IMR-90 (cell line): ENCODE measurements at regions not wholly inside any gene's neighbourhood (a gene's known extent, or its start where the extent isn't known, plus 50 kb on each side); places are given as distances from the start of the nearest gene placed in this dataset.

Experiments used
- ATAC-seq: fragments of 200-7000 bp; cut with Tn5 transposase; 2 replicates; pipeline ENCODE4 v1.9.1; 2020; ENCODE audit warnings: low read depth, mild to moderate bottlenecking, moderate library complexity
- BruUV-seq: library from RNA; stranded (reverse); fragments of 400-500 nt; replicated peaks from 2 replicates; lab custom pipeline; 2021; lab: Mats Ljungman, UMichigan
- CTCF ChIA-PET: fragments of 300-600 bp; formaldehyde crosslinking; extraction: SDS; loops from one replicate; lab custom pipeline; 2021; ENCODE audit warnings: antibody characterized with exemption; lab: Yijun Ruan, JAX
- POLR2A ChIA-PET: fragments of 300-600 bp; sonication (Branson Sonifier 250); formaldehyde crosslinking; loops from one replicate; lab custom pipeline; 2022; ENCODE audit warnings: antibody characterized with exemption; ENCODE audit not compliant: unreplicated experiment; lab: Charles Lee
- DNase-seq: peaks from one replicate; pipeline ENCODE4 v3.0.0; 2013
- H2AFZ ChIP-seq: replicated peaks from 2 replicates; pipeline ENCODE3; 2013; ENCODE audit warnings: low read length, mild to moderate bottlenecking; ENCODE audit not compliant: poor library complexity
- H2AK5ac ChIP-seq: 2 replicates; pipeline ENCODE4 v1.6.1; 2013; ENCODE audit warnings: low read depth, low read length, inconsistent platforms
- H2AK9ac ChIP-seq: replicated peaks from 2 replicates; pipeline ENCODE3; 2013; ENCODE audit warnings: mild to moderate bottlenecking, low read depth, low read length, moderate library complexity; ENCODE audit not compliant: poor library complexity
- H2BK120ac ChIP-seq: 2 replicates; pipeline ENCODE4 v1.6.1; 2013; ENCODE audit warnings: low read depth, low read length, inconsistent platforms
- H2BK15ac ChIP-seq: 3 replicates; pipeline ENCODE4 v1.6.1; 2013; ENCODE audit warnings: low read depth, low read length, inconsistent platforms
- H2BK20ac ChIP-seq: 2 replicates; pipeline ENCODE4 v1.6.1; 2013; ENCODE audit warnings: low read depth, mild to moderate bottlenecking, inconsistent platforms, low read length, moderate library complexity
- H2BK5ac ChIP-seq: 2 replicates; pipeline ENCODE4 v1.6.1; 2013; ENCODE audit warnings: mild to moderate bottlenecking, low read depth, low read length, inconsistent platforms; ENCODE audit not compliant: poor library complexity, severe bottlenecking
- H3K14ac ChIP-seq: replicated peaks from 2 replicates; pipeline ENCODE4 v1.6.1; 2013; ENCODE audit warnings: low read depth, low read length, inconsistent platforms
- H3K18ac ChIP-seq: 2 replicates; pipeline ENCODE4 v1.6.1; 2013; ENCODE audit warnings: low read depth, low read length, control low read depth
- H3K23ac ChIP-seq: 2 replicates; pipeline ENCODE4 v1.6.1; 2013; ENCODE audit warnings: low read depth, low read length, inconsistent platforms
- H3K27ac ChIP-seq: 2 replicates; pipeline ENCODE4 v1.5.1; 2013; ENCODE audit warnings: mild to moderate bottlenecking, control low read depth, low read length; ENCODE audit not compliant: insufficient read depth
- H3K27me3 ChIP-seq: 2 replicates; pipeline ENCODE4 v1.6.1; 2013; ENCODE audit warnings: low read length; ENCODE audit not compliant: control insufficient read depth, insufficient read depth
- H3K36me3 ChIP-seq: 2 replicates; pipeline ENCODE4 v1.6.1; 2013; ENCODE audit warnings: low read length, mixed read lengths; ENCODE audit not compliant: control insufficient read depth, insufficient read depth
- H3K4ac ChIP-seq: 2 replicates; pipeline ENCODE4 v1.6.1; 2013; ENCODE audit warnings: low read depth, low read length, inconsistent platforms
- H3K4me1 ChIP-seq: 2 replicates; pipeline ENCODE4 v1.6.1; 2013; ENCODE audit warnings: low read length, mixed read lengths; ENCODE audit not compliant: control insufficient read depth, insufficient read depth
- H3K4me2 ChIP-seq: 2 replicates; pipeline ENCODE4 v1.6.1; 2013; ENCODE audit warnings: low read depth, mild to moderate bottlenecking, control low read depth, low read length, moderate library complexity
- H3K4me3 ChIP-seq: 2 replicates; pipeline ENCODE4 v1.5.1; 2013; ENCODE audit warnings: low read depth, mild to moderate bottlenecking, control low read depth, low read length, moderate library complexity; ENCODE audit not compliant: insufficient read depth
- H3K56ac ChIP-seq: 2 replicates; pipeline ENCODE4 v1.6.1; 2013; ENCODE audit warnings: low read length, inconsistent platforms; ENCODE audit not compliant: insufficient read depth; ENCODE audit errors: extremely low read depth
- H3K79me1 ChIP-seq, 2 experiments: 2 replicates each; pipeline ENCODE4 v1.6.1; 2013; ENCODE audit warnings: low read length in 2 of 2, inconsistent platforms in 1 of 2, low read depth in 1 of 2
- H3K9ac ChIP-seq: 2 replicates; pipeline ENCODE4 v1.6.1; 2013; ENCODE audit warnings: low read depth, low read length, control low read depth
- H3K9me1 ChIP-seq: 2 replicates; pipeline ENCODE4 v1.6.1; 2013; ENCODE audit warnings: low read length, inconsistent platforms; ENCODE audit not compliant: insufficient read depth
- H3K9me3 ChIP-seq: 2 replicates; pipeline ENCODE4 v1.6.1; 2013; ENCODE audit warnings: low read length; ENCODE audit not compliant: control insufficient read depth, insufficient read depth
- H4K20me1 ChIP-seq: 2 replicates; pipeline ENCODE4 v1.6.1; 2013; ENCODE audit warnings: low read length, inconsistent platforms; ENCODE audit not compliant: insufficient read depth
- H4K5ac ChIP-seq: 2 replicates; pipeline ENCODE4 v1.6.1; 2013; ENCODE audit warnings: mild to moderate bottlenecking, low read depth, low read length, control low read depth
- H4K8ac ChIP-seq, 2 experiments: 2 replicates each; pipeline ENCODE4 v1.6.1; 2013; ENCODE audit warnings: low read depth in 2 of 2, low read length in 2 of 2, control low read depth in 1 of 2, inconsistent platforms in 1 of 2
- H4K91ac ChIP-seq: 2 replicates; pipeline ENCODE4 v1.6.1; 2013; ENCODE audit warnings: low read depth, low read length, inconsistent platforms; ENCODE audit not compliant: insufficient read depth
- BHLHE40 ChIP-seq: fragments of 150-350 bp; IDR thresholded peaks from 2 replicates; pipeline ENCODE4 v1.6.1; 2016; ENCODE audit warnings: mild to moderate bottlenecking, low read depth, low read length
- CEBPB ChIP-seq: IDR thresholded peaks from 2 replicates; pipeline ENCODE4 v1.6.1; 2012; ENCODE audit warnings: low read depth, low read length, improper control_type of control experiment
- CHD1 ChIP-seq: IDR thresholded peaks from 2 replicates; pipeline ENCODE4 v1.6.1; 2012; ENCODE audit warnings: low read depth, low read length, improper control_type of control experiment
- CTCF ChIP-seq: conservative IDR thresholded peaks from 2 replicates; pipeline ENCODE4 v1.5.1; 2012; ENCODE audit warnings: mild to moderate bottlenecking, low read depth, low read length, improper control_type of control experiment
- FOS ChIP-seq: fragments of 150-350 bp; IDR thresholded peaks from 2 replicates; pipeline ENCODE4 v1.6.1; 2016; ENCODE audit warnings: low read depth, low read length
- MAFK ChIP-seq: IDR thresholded peaks from 2 replicates; pipeline ENCODE4 v1.6.1; 2012; ENCODE audit warnings: low read depth, low read length, improper control_type of control experiment
- MAZ ChIP-seq: IDR thresholded peaks from 2 replicates; pipeline ENCODE4 v1.6.1; 2012; ENCODE audit warnings: low read depth, mild to moderate bottlenecking, low read length, improper control_type of control experiment, moderate library complexity, borderline replicate concordance
- MXI1 ChIP-seq: IDR thresholded peaks from 2 replicates; pipeline ENCODE4 v1.6.1; 2012; ENCODE audit warnings: low read depth, mild to moderate bottlenecking, low read length, moderate library complexity, borderline replicate concordance
- NFE2L2 ChIP-seq: fragments of 150-350 bp; IDR thresholded peaks from 2 replicates; pipeline ENCODE4 v1.6.1; 2016; ENCODE audit warnings: low read depth, mild to moderate bottlenecking, low read length
- POLR2A ChIP-seq: IDR thresholded peaks from 2 replicates; pipeline ENCODE4 v1.6.1; 2012; ENCODE audit warnings: mild to moderate bottlenecking, low read depth, low read length
- RAD21 ChIP-seq: IDR thresholded peaks from 2 replicates; pipeline ENCODE4 v1.6.1; 2012; ENCODE audit warnings: low read length, improper control_type of control experiment
- RCOR1 ChIP-seq: IDR thresholded peaks from 2 replicates; pipeline ENCODE4 v1.6.1; 2012; ENCODE audit warnings: mild to moderate bottlenecking, low read length, improper control_type of control experiment; ENCODE audit not compliant: insufficient replicate concordance
- WGBS, 2 experiments: methylation state at CpG; one replicate each; pipeline versions ENCODE4 v1.1.5 to v1.1.7; 2013; ENCODE audit warnings: missing lambda C conversion rate in 2 of 2; ENCODE audit not compliant: insufficient read length in 1 of 2; ENCODE audit errors: extremely low coverage in 2 of 2; 5-methylcytosine and 5-hydroxymethylcytosine counted together
- dilution Hi-C: fragments of 300-500 bp; cut with HindIII; formaldehyde crosslinking; loops from one replicate; pipeline ENCODE4 v1.14.3; 2018; ENCODE audit warnings: low sequenced_read_pairs; ENCODE audit not compliant: unreplicated experiment
- in situ Hi-C: fragments of 300-500 bp; cut with MboI; formaldehyde crosslinking; loops from 3 replicates; pipeline ENCODE4 v1.14.3; 2019; ENCODE audit warnings: low sequenced_read_pairs, inconsistent platforms, mixed read lengths
- intact Hi-C: fragments of 100-400 bp; cut with micrococcal nuclease; formaldehyde crosslinking; loops from 2 replicates; pipeline ENCODE4 v1.10.0; 2022
- TF ChIP-seq, protein P1 (sequence below): fragments of 150-350 bp; IDR thresholded peaks from 2 replicates; pipeline ENCODE4 v1.6.1; 2017; ENCODE audit warnings: mild to moderate bottlenecking, antibody characterized with exemption, low read length, low read depth

- H3K56ac ChIP-seq = no peak overlapping the region
- no peak overlapping the region for H3K18ac ChIP-seq
- no peaks in the 10 kb centered on the region; the same call in 1 of the 2 replicates for H3K9me3 ChIP-seq
- no peak overlapping the region for H3K4ac ChIP-seq
- no peaks in the 10 kb centered on the region for H3K36me3 ChIP-seq
- H4K5ac ChIP-seq = no peak overlapping the region
- CTCF ChIA-PET = no interaction called here
- H3K23ac ChIP-seq = no peak overlapping the region
- no peak overlapping the region for H2AK5ac ChIP-seq
- no peak overlapping the region for H2BK15ac ChIP-seq
- TF ChIP-seq BHLHE40 (no peak), RCOR1 (no peak), CHD1 (no peak), MAZ (no peak), CTCF (no peak), POLR2A (no peak), FOS (no peak), MAFK (no peak), RAD21 (no peak), NFE2L2 (no peak), MXI1 (no peak), CEBPB (no peak)
- TF ChIP-seq, protein P1, sequence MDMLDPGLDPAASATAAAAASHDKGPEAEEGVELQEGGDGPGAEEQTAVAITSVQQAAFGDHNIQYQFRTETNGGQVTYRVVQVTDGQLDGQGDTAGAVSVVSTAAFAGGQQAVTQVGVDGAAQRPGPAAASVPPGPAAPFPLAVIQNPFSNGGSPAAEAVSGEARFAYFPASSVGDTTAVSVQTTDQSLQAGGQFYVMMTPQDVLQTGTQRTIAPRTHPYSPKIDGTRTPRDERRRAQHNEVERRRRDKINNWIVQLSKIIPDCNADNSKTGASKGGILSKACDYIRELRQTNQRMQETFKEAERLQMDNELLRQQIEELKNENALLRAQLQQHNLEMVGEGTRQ = no peak
- no peak overlapping the region for H3K9ac ChIP-seq
- H2AK9ac ChIP-seq = no peak overlapping the region
- no peaks in the 10 kb centered on the region for H4K20me1 ChIP-seq
- no peaks in the 10 kb centered on the region for H3K9me1 ChIP-seq
- no CpG with 5 or more reads among the region's 2 CpGs for WGBS, 2 experiments
- H2BK20ac ChIP-seq = no peak overlapping the region
- H4K91ac ChIP-seq = no peak overlapping the region
- in situ Hi-C loops (no loop called here), intact Hi-C loops (no loop called here), dilution Hi-C loops (no loop called here)
- no peak for DNase-seq
- H3K4me1 ChIP-seq = no peaks in the 10 kb centered on the region
- H3K79me1 ChIP-seq = no peaks in the 10 kb centered on the region
- no peak overlapping the region for H3K27ac ChIP-seq
- POLR2A ChIA-PET = no interaction called here
- H3K14ac ChIP-seq = no peak overlapping the region
- no peak overlapping the region for H3K4me2 ChIP-seq
- no peaks in the 10 kb centered on the region for H3K27me3 ChIP-seq
- H4K8ac ChIP-seq = no peak overlapping the region
- H2BK120ac ChIP-seq = no peak overlapping the region
- BruUV-seq = no TSS peak
- ATAC-seq = no peak
- H3K4me3 ChIP-seq = no peak overlapping the region
- H2AFZ ChIP-seq = no peak overlapping the region
- H2BK5ac ChIP-seq = no peak overlapping the region
Observed at GRCh38 chr12:115813256-115813655, 464.2 kb downstream of the MED13L start.
